Natural killer cell (primary cell): ENCODE measurements at regions not wholly inside any gene's neighbourhood (a gene's known extent, or its start where the extent isn't known, plus 50 kb on each side); places are given as distances from the start of the nearest gene placed in this dataset.

Experiments
- ATAC-seq, 3 donors: fragments of 150-1000 bp in 2 of 3; fragments of 200-7000 bp in 1 of 3; cut with Tn5 transposase; 1 replicate in 1 of 3; 2 replicates in 2 of 3; pipeline ENCODE4 v1.10.0; 2021; ENCODE audit warnings: mild to moderate bottlenecking in 2 of 3, moderate library complexity in 2 of 3
- DNase-seq, 2 donors: peaks; one replicate each; pipeline versions ENCODE4 v3.0.0 to v3.0.0-alpha.2; 2013 to 2021; ENCODE audit warnings: mixed read lengths in 1 of 2
- H3K27ac ChIP-seq: one replicate; pipeline ENCODE4 v1.5.1; 2013; ENCODE audit warnings: mild to moderate bottlenecking, low read length
- H3K27me3 ChIP-seq: one replicate; pipeline ENCODE4 v1.6.1; 2013; ENCODE audit warnings: low read length; ENCODE audit not compliant: control insufficient read depth, insufficient read depth
- H3K36me3 ChIP-seq: one replicate; pipeline ENCODE4 v1.6.1; 2013; ENCODE audit warnings: low read length; ENCODE audit not compliant: control insufficient read depth, insufficient read depth
- H3K4me1 ChIP-seq: one replicate; pipeline ENCODE4 v1.6.1; 2013; ENCODE audit warnings: low read length; ENCODE audit not compliant: control insufficient read depth, insufficient read depth
- H3K4me3 ChIP-seq: one replicate; pipeline ENCODE4 v1.5.1; 2013; ENCODE audit warnings: low read length
- H3K9me3 ChIP-seq: one replicate; pipeline ENCODE4 v1.6.1; 2013; ENCODE audit warnings: low read length; ENCODE audit not compliant: control insufficient read depth, insufficient read depth
- H3K27ac Mint-ChIP-seq, 2 donors: one replicate each; pipeline ENCODE4 v1.8.0; 2022; ENCODE audit warnings: mild to moderate bottlenecking in 2 of 2, mixed read lengths in 2 of 2, moderate library complexity in 1 of 2
- H3K27me3 Mint-ChIP-seq, 2 donors: one replicate each; pipeline ENCODE4 v1.8.0; 2022; ENCODE audit warnings: low read depth in 2 of 2, mixed read lengths in 2 of 2
- H3K36me3 Mint-ChIP-seq: one replicate; pipeline ENCODE4 v1.8.0; 2022; ENCODE audit warnings: mixed read lengths
- H3K4me1 Mint-ChIP-seq, 2 donors: one replicate each; pipeline ENCODE4 v1.8.0; 2022; ENCODE audit warnings: mixed read lengths in 2 of 2
- H3K4me3 Mint-ChIP-seq: one replicate; pipeline ENCODE4 v1.8.0; 2022; ENCODE audit warnings: mild to moderate bottlenecking, moderate library complexity, mixed read lengths
- H3K9me3 Mint-ChIP-seq, 2 donors: one replicate each; pipeline ENCODE4 v1.8.0; 2022; ENCODE audit warnings: mixed read lengths in 2 of 2
- CTCF ChIP-seq: fragments of 200-600 bp; IDR thresholded peaks from one replicate; pipeline ENCODE4 v1.8.0; 2022; ENCODE audit warnings: antibody characterized with exemption
- WGBS: methylation state at CpG from one replicate; pipeline ENCODE4 v1.1.7; 2013; ENCODE audit warnings: missing lambda C conversion rate; ENCODE audit not compliant: insufficient coverage; 5-methylcytosine and 5-hydroxymethylcytosine counted together
- intact Hi-C: fragments of 100-400 bp; cut with micrococcal nuclease; formaldehyde crosslinking; loops from one replicate; pipeline ENCODE4 v1.14.2; 2022

GRCh38 chr5:3185488-3185887 lies 410.1 kb upstream of the IRX1 start:
- Mint-ChIP-seq H3K4me3 (no peak overlapping the region), H3K4me1 (no peaks in the 10 kb centered on the region), H3K36me3 (no peaks in the 10 kb centered on the region), H3K27me3 (no peaks in the 10 kb centered on the region), H3K27ac (no peak overlapping the region), H3K9me3 (no peaks in the 10 kb centered on the region)
- 79% methylated on average over 11 of the region's 12 CpGs for WGBS
- Histone ChIP-seq H3K27ac (no peak overlapping the region), H3K36me3 (no peaks in the 10 kb centered on the region), H3K4me3 (no peak overlapping the region), H3K4me1 (no peaks in the 10 kb centered on the region), H3K9me3 (no peaks in the 10 kb centered on the region), H3K27me3 (no peaks in the 10 kb centered on the region)
- ATAC-seq (no peak), DNase-seq (no peak)
- TF ChIP-seq CTCF: no peak
- intact Hi-C loops: no loop called here

- Mint-ChIP-seq H3K27ac (no peak overlapping the region), H3K36me3 (no peaks in the 10 kb centered on the region), H3K4me3 (no peak overlapping the region), H3K4me1 (no peaks in the 10 kb centered on the region), H3K9me3 (peaks cover 3% of the 10 kb centered on the region in 2 donors), H3K27me3 (no peaks in the 10 kb centered on the region)
- no peaks in the 10 kb centered on the region for H3K9me3 ChIP-seq
- no peak overlapping the region for H3K4me3 ChIP-seq
- DNase-seq: no peak
- TF ChIP-seq CTCF: no peak
- H3K4me1 ChIP-seq: no peaks in the 10 kb centered on the region
- H3K36me3 ChIP-seq: no peaks in the 10 kb centered on the region
- intact Hi-C loops: no loop called here
- WGBS: 85% methylated on average over 12 of the region's 12 CpGs
- H3K27ac ChIP-seq: no peak overlapping the region
- H3K27me3 ChIP-seq: no peaks in the 10 kb centered on the region
- ATAC-seq: no peak
Observed at GRCh38 chr5:3182133-3182876, 413.3 kb upstream of the IRX1 start.

GRCh38 chr5:3181671-3182070 lies 414.0 kb upstream of the IRX1 start:
- H3K4me1 ChIP-seq: no peaks in the 10 kb centered on the region
- H3K27ac ChIP-seq: no peak overlapping the region
- DNase-seq: no peak
- no peak for ATAC-seq
- Mint-ChIP-seq H3K4me1 (no peaks in the 10 kb centered on the region), H3K4me3 (no peak overlapping the region), H3K9me3 (peaks cover 3 to 4% of the 10 kb centered on the region in 2 donors), H3K27me3 (no peaks in the 10 kb centered on the region), H3K27ac (no peak overlapping the region), H3K36me3 (no peaks in the 10 kb centered on the region)
- intact Hi-C loops: no loop called here
- 86% methylated on average over 18 of the region's 18 CpGs for WGBS
- H3K36me3 ChIP-seq: no peaks in the 10 kb centered on the region
- no peaks in the 10 kb centered on the region for H3K27me3 ChIP-seq
- no peak for TF ChIP-seq CTCF
- no peaks in the 10 kb centered on the region for H3K9me3 ChIP-seq
- no peak overlapping the region for H3K4me3 ChIP-seq

- no peaks in the 10 kb centered on the region for H3K9me3 ChIP-seq
- intact Hi-C loops: no loop called here
- no peak for TF ChIP-seq CTCF
- no peaks in the 10 kb centered on the region for H3K36me3 ChIP-seq
- DNase-seq (no peak), ATAC-seq (no peak)
- no peak overlapping the region for H3K27ac Mint-ChIP-seq
- no peaks in the 10 kb centered on the region for H3K4me1 ChIP-seq
- no peaks in the 10 kb centered on the region for H3K36me3 Mint-ChIP-seq
- H3K27me3 Mint-ChIP-seq: no peaks in the 10 kb centered on the region
- H3K27ac ChIP-seq: no peak overlapping the region
- H3K9me3 Mint-ChIP-seq: peaks cover 3 to 5% of the 10 kb centered on the region in 2 donors
- H3K27me3 ChIP-seq: no peaks in the 10 kb centered on the region
- 91% methylated on average over 20 of the region's 20 CpGs for WGBS
- no peak overlapping the region for H3K4me3 ChIP-seq
- H3K4me1 Mint-ChIP-seq: no peaks in the 10 kb centered on the region
- no peak overlapping the region for H3K4me3 Mint-ChIP-seq
Observed at GRCh38 chr5:3180636-3181035, 415.0 kb upstream of the IRX1 start.
